K562 (cell line): ENCODE measurements at regions not wholly inside any gene's neighbourhood (a gene's known extent, or its start where the extent isn't known, plus 50 kb on each side); places are given as distances from the start of the nearest gene placed in this dataset.

Experiments used
- ATAC-seq: fragments of 200-7000 bp; cut with Tn5 transposase; 3 replicates; pipeline ENCODE4 v1.9.1; 2020; ENCODE audit warnings: moderate library complexity
- BruUV-seq: library from RNA; stranded (reverse); fragments of 400-500 nt; replicated peaks from 2 replicates; lab custom pipeline; 2021; lab: Mats Ljungman, UMichigan
- CTCF ChIA-PET: fragments of 300-600 bp; formaldehyde crosslinking; extraction: SDS; loops from one replicate; lab custom pipeline; 2021; ENCODE audit warnings: low intra/inter-chr PET ratio; lab: Yijun Ruan, JAX
- POLR2A ChIA-PET: fragments of 300-600, 350-650 bp; sonication (Branson Sonifier 250); formaldehyde crosslinking; extraction: SDS; loops from one replicate; lab custom pipeline; 2021; ENCODE audit warnings: antibody characterized with exemption, inconsistent platforms; lab: Yijun Ruan, JAX
- DNase-seq, 4 experiments: peaks; one replicate each; pipeline versions ENCODE4 v3.0.0 to v3.0.0-alpha.2; 2011 to 2018; ENCODE audit warnings: low spot score in 3 of 4, mixed read lengths in 3 of 4; ENCODE audit errors: extremely low read depth in 1 of 4
- FAIRE-seq: peaks from 2 replicates; lab custom pipeline; 2011; peaks lifted over from hg19 to GRCh38; lab: Jason Lieb, UNC
- H2AFZ ChIP-seq: 2 replicates; pipeline ENCODE4 v1.6.0; 2011; ENCODE audit warnings: low read depth, low read length, control low read depth, inconsistent platforms
- H3K27ac ChIP-seq: fragments of 200-600 bp; 3 replicates; pipeline ENCODE4 v1.8.0; 2011; ENCODE audit warnings: low read depth, mild to moderate bottlenecking, control low read depth, inconsistent platforms, low read length, moderate library complexity, mixed read lengths; ENCODE audit errors: extremely low read depth
- H3K27me3 ChIP-seq, 2 experiments: fragments of 300-600 bp in 1 of 2; 2 replicates in 1 of 2; 3 replicates in 1 of 2; pipeline versions ENCODE4 v1.6.0 to v1.8.0; 2011; ENCODE audit warnings: inconsistent platforms in 2 of 2, low read length in 2 of 2, mild to moderate bottlenecking in 1 of 2, mixed read lengths in 1 of 2, moderate library complexity in 1 of 2; ENCODE audit not compliant: control insufficient read depth in 2 of 2, insufficient read depth in 2 of 2
- H3K36me3 ChIP-seq: fragments of 300-600 bp; 3 replicates; pipeline ENCODE4 v1.8.0; 2011; ENCODE audit warnings: mild to moderate bottlenecking, low read length, inconsistent platforms; ENCODE audit not compliant: control insufficient read depth, insufficient read depth
- H3K4me1 ChIP-seq, 2 experiments: fragments of 200-600 bp in 1 of 2; replicated peaks in 1 of 2; 2 replicates in 1 of 2; 3 replicates in 1 of 2; pipeline versions ENCODE4 v1.5.1 to v1.8.0; 2011; ENCODE audit warnings: inconsistent platforms in 2 of 2, low read length in 2 of 2, mild to moderate bottlenecking in 1 of 2, mixed read lengths in 1 of 2, moderate library complexity in 1 of 2; ENCODE audit not compliant: control insufficient read depth in 2 of 2, insufficient read depth in 2 of 2
- H3K4me2 ChIP-seq: 2 replicates; pipeline ENCODE4 v1.6.1; 2011; ENCODE audit warnings: low read length, control low read depth, inconsistent platforms, mixed read lengths; ENCODE audit not compliant: insufficient read depth
- H3K4me3 ChIP-seq: fragments of 200-600 bp; sonication (generic), shearing (Covaris generic); 2 replicates; pipeline ENCODE4 v1.5.1; 2016; ENCODE audit warnings: control low read depth, inconsistent platforms
- H3K79me2 ChIP-seq: fragments of 200-600 bp; 3 replicates; pipeline ENCODE4 v1.8.0; 2011; ENCODE audit warnings: low read length, inconsistent platforms; ENCODE audit not compliant: control insufficient read depth, insufficient read depth
- H3K9ac ChIP-seq, 2 experiments: 2 replicates each; pipeline versions ENCODE4 v1.6.0 to v1.6.1; 2011; ENCODE audit warnings: low read depth in 2 of 2, low read length in 2 of 2, control low read depth in 1 of 2, inconsistent platforms in 1 of 2, mild to moderate bottlenecking in 1 of 2, mixed read lengths in 1 of 2; ENCODE audit not compliant: insufficient read depth in 1 of 2
- H3K9me1 ChIP-seq: one replicate; pipeline ENCODE4 v1.6.0; 2011; ENCODE audit warnings: inconsistent platforms, mild to moderate bottlenecking, low read length, moderate library complexity; ENCODE audit not compliant: control insufficient read depth, insufficient read depth
- H3K9me3 ChIP-seq: replicated peaks from 2 replicates; pipeline ENCODE4 v1.5.1; 2011; ENCODE audit warnings: low read depth, low read length, inconsistent platforms; ENCODE audit not compliant: control insufficient read depth, insufficient read depth
- H4K20me1 ChIP-seq: replicated peaks from 2 replicates; pipeline ENCODE4 v1.6.1; 2011; ENCODE audit warnings: low read length, inconsistent platforms, mixed read lengths; ENCODE audit not compliant: control insufficient read depth, insufficient read depth
- ARID1B ChIP-seq: fragments of 450-650 bp; IDR thresholded peaks from 2 replicates; pipeline ENCODE4 v1.6.1; 2016; ENCODE audit warnings: antibody characterized with exemption, mild to moderate bottlenecking, inconsistent platforms
- CBX5 ChIP-seq: IDR thresholded peaks from 2 replicates; pipeline ENCODE4 v1.6.1; 2014; ENCODE audit warnings: low read depth, borderline replicate concordance
- CCNT2 ChIP-seq: IDR thresholded peaks from 2 replicates; pipeline ENCODE4 v1.6.1; 2011; ENCODE audit warnings: borderline replicate concordance, low read depth, mild to moderate bottlenecking, moderate library complexity, mixed read lengths, low read length; ENCODE audit not compliant: insufficient read length; ENCODE audit errors: extremely low read depth
- HNRNPUL1 ChIP-seq: fragments of 200-400 bp; formaldehyde crosslinking; IDR thresholded peaks from 2 replicates; pipeline ENCODE4 v1.6.1; 2017; ENCODE audit warnings: low read length
- MCM2 ChIP-seq: fragments of 450-650 bp; IDR thresholded peaks from 2 replicates; pipeline ENCODE4 v1.6.1; 2017; ENCODE audit warnings: low read depth, mild to moderate bottlenecking
- MGA ChIP-seq: fragments of 450-650 bp; IDR thresholded peaks from 2 replicates; pipeline ENCODE4 v1.6.1; 2016; ENCODE audit warnings: mild to moderate bottlenecking, moderate library complexity
- MXI1 ChIP-seq: IDR thresholded peaks from 2 replicates; pipeline ENCODE4 v1.6.1; 2011; ENCODE audit warnings: low read depth, mild to moderate bottlenecking, improper control_type of control experiment, low read length
- NR4A1 ChIP-seq, 2 experiments: fragments of 250-450 bp in 1 of 2; fragments of 450-650 bp in 1 of 2; sonication (Bioruptor Pico) in 1 of 2; IDR thresholded peaks; 2 replicates each; pipeline versions ENCODE4 v1.4.0 to v1.6.1; 2016 to 2020; ENCODE audit warnings: mild to moderate bottlenecking in 2 of 2, missing compliant biosample characterization in 1 of 2, missing genetic modification characterization in 1 of 2, moderate library complexity in 1 of 2
- PTBP1 ChIP-seq: fragments of 200-400 bp; formaldehyde crosslinking; IDR thresholded peaks from 2 replicates; pipeline ENCODE4 v1.6.1; 2017; ENCODE audit warnings: low read depth, low read length
- RFX1 ChIP-seq: fragments of 450-650 bp; IDR thresholded peaks from 2 replicates; pipeline ENCODE4 v1.6.1; 2016; ENCODE audit warnings: mild to moderate bottlenecking, moderate library complexity
- STAT5A ChIP-seq: IDR thresholded peaks from 2 replicates; pipeline ENCODE4 v1.6.1; 2012; ENCODE audit warnings: low read length, inconsistent platforms, borderline replicate concordance
- TEAD4 ChIP-seq, 2 experiments: sonication (generic) in 1 of 2; formaldehyde crosslinking in 1 of 2; IDR thresholded peaks; 2 replicates each; pipeline versions ENCODE4 v1.6.1 to v1.8.0; 2012 to 2022; ENCODE audit warnings: borderline replicate concordance in 1 of 2, inconsistent platforms in 1 of 2, low read length in 1 of 2, mild to moderate bottlenecking in 1 of 2, missing genetic modification reagents in 1 of 2
- ZNF143 ChIP-seq: sonication (generic); formaldehyde crosslinking; IDR thresholded peaks from 2 replicates; pipeline ENCODE4 v1.9.0; 2022; ENCODE audit warnings: mild to moderate bottlenecking, missing genetic modification reagents
- WGBS: fragments of 100-300 bp; shearing (Covaris generic); methylation state at CpG from one replicate; pipeline ENCODE4 v1.1.6; 2016; ENCODE audit warnings: low coverage, mixed read lengths; ENCODE audit not compliant: insufficient coverage; ENCODE audit errors: missing lambda C conversion rate; 5-methylcytosine and 5-hydroxymethylcytosine counted together
- in situ Hi-C: fragments of 300-500 bp; cut with MboI; formaldehyde crosslinking; loops from 4 replicates; pipeline ENCODE4 v1.15.0; 2018; ENCODE audit warnings: inconsistent platforms, mixed read lengths
- intact Hi-C: fragments of 100-400 bp; cut with micrococcal nuclease; formaldehyde crosslinking; loops from 2 replicates; pipeline ENCODE4 v1.14.2; 2022

- ATAC-seq = no peak
- FAIRE-seq = no peak
- no peaks in the 10 kb centered on the region for H3K9me3 ChIP-seq
- in situ Hi-C loops (no loop called here), intact Hi-C loops (no loop called here)
- H3K27ac ChIP-seq = no peak overlapping the region
- H3K9me1 ChIP-seq = no peaks in the 10 kb centered on the region
- WGBS = 0% methylated on average over 2 of the region's 2 CpGs
- no peak for DNase-seq
- no peaks in the 10 kb centered on the region for H3K4me1 ChIP-seq
- no peaks in the 10 kb centered on the region for H3K79me2 ChIP-seq
- H3K9ac ChIP-seq = no peak overlapping the region
- H3K4me2 ChIP-seq = no peak overlapping the region
- no TSS peak for BruUV-seq
- H3K36me3 ChIP-seq = no peaks in the 10 kb centered on the region
- H3K4me3 ChIP-seq = no peak overlapping the region
- H4K20me1 ChIP-seq = no peaks in the 10 kb centered on the region
- ChIA-PET POLR2A (no interaction called here), CTCF (no interaction called here)
- H2AFZ ChIP-seq = no peak overlapping the region
- H3K27me3 ChIP-seq = no peaks in the 10 kb centered on the region
- TF ChIP-seq MGA (no peak), TEAD4 (IDR thresholded peaks at IDR 0.05; ENCODE audit: low read length) (no peak), TEAD4 (CRISPR knock-in tag; IDR thresholded peaks at IDR 0.05; ENCODE audit: borderline replicate concordance) (no peak), ZNF143 (CRISPR knock-in tag) (no peak), PTBP1 (no peak), ARID1B (no peak), CBX5 (no peak), MXI1 (no peak), STAT5A (no peak), MCM2 (no peak), CCNT2 (no peak), NR4A1 (CRISPR knock-in tag; IDR thresholded peaks at IDR 0.05) (no peak), NR4A1 (tag; IDR thresholded peaks at IDR 0.05) (no peak), RFX1 (no peak), HNRNPUL1 (no peak)
Observed at GRCh38 chr4:77225022-77225421, 68.0 kb downstream of the CCNG2 start.
